Kidney (tissue), 13 donors: ENCODE measurements at regions not wholly inside any gene's neighbourhood (a gene's known extent, or its start where the extent isn't known, plus 50 kb on each side); places are given as distances from the start of the nearest gene placed in this dataset.

Source experiments
- DNase-seq, 5 donors: peaks; one replicate each; pipeline ENCODE4 v3.0.0-alpha.2; 2013 to 2020
- FAIRE-seq: peaks from 2 replicates; lab custom pipeline; 2012; peaks lifted over from hg19 to GRCh38; lab: Jason Lieb, UNC
- H3K27ac ChIP-seq, 2 donors: one replicate each; pipeline ENCODE4 v1.7.0; 2013; ENCODE audit warnings: low read depth in 2 of 2, low read length in 2 of 2, inconsistent platforms in 1 of 2
- H3K27me3 ChIP-seq: one replicate; pipeline ENCODE4 v1.7.1; 2013; ENCODE audit warnings: low read length, inconsistent platforms; ENCODE audit not compliant: control insufficient read depth, insufficient read depth
- H3K36me3 ChIP-seq, 3 donors: one replicate each; pipeline versions ENCODE4 v1.7.0 to v1.7.1; 2013; ENCODE audit warnings: low read length in 3 of 3, control low read depth in 1 of 3, inconsistent platforms in 1 of 3; ENCODE audit not compliant: insufficient read depth in 3 of 3, control insufficient read depth in 2 of 3
- H3K4me1 ChIP-seq, 3 donors: one replicate each; pipeline versions ENCODE4 v1.7.0 to v1.7.1; 2013; ENCODE audit warnings: low read length in 3 of 3, inconsistent platforms in 1 of 3, low read depth in 1 of 3; ENCODE audit not compliant: control insufficient read depth in 2 of 3, insufficient read depth in 2 of 3
- H3K4me3 ChIP-seq, 3 donors: one replicate each; pipeline versions ENCODE4 v1.7.0 to v1.8.1; 2013; ENCODE audit warnings: low read length in 3 of 3, control low read depth in 1 of 3, inconsistent platforms in 1 of 3
- H3K9ac ChIP-seq, 3 donors: one replicate each; pipeline versions ENCODE4 v1.7.0 to v1.7.1; 2013; ENCODE audit warnings: low read length in 3 of 3, control low read depth in 1 of 3, inconsistent platforms in 1 of 3
- H3K9me3 ChIP-seq, 3 donors: one replicate each; pipeline versions ENCODE4 v1.7.0 to v1.7.1; 2013; ENCODE audit warnings: low read length in 3 of 3, control low read depth in 1 of 3, inconsistent platforms in 1 of 3; ENCODE audit not compliant: control insufficient read depth in 2 of 3, insufficient read depth in 1 of 3
- intact Hi-C: fragments of 100-400 bp; cut with DNase I; formaldehyde crosslinking; loops from one replicate; pipeline ENCODE4 v1.11.1; 2022
- TF ChIP-seq, protein P1 (sequence below): IDR thresholded peaks from 3 replicates; pipeline ENCODE4 v1.5.1; 2012; ENCODE audit warnings: mild to moderate bottlenecking, moderate library complexity, borderline replicate concordance; ENCODE audit not compliant: insufficient read depth; ENCODE audit errors: extremely low read depth
- donor health status: control.
- donor health status: control.
- donor health status: control.
- donor health status: control.
- donor health status: control.
- donor health status: DM: yes; HTN: yes; CAD: no.
- donor health status: Normal renal cell carcinoma (clear cell type).

DNA sequence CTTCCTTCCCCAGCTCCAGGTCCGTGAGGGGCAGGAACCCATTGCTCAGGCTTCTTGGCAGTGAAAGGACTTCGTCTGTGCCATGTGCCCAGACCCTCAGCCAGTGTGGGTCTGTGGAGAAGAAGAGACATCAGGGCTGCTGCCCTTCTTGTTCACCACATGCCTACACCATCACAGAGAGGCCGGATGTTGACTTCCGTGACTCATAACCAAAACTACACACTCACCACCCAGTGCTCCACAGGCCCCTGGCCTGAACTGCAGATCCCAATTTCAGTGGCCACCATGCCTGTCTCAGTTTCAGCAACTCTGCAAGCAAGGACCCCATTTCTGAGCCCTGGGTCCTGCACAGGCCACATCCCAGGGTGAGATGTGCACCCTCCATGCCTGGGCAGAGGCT, 332.6 kb upstream of the SALL3 start:
- FAIRE-seq (no peak), DNase-seq (no peak)
- TF ChIP-seq, protein P1, sequence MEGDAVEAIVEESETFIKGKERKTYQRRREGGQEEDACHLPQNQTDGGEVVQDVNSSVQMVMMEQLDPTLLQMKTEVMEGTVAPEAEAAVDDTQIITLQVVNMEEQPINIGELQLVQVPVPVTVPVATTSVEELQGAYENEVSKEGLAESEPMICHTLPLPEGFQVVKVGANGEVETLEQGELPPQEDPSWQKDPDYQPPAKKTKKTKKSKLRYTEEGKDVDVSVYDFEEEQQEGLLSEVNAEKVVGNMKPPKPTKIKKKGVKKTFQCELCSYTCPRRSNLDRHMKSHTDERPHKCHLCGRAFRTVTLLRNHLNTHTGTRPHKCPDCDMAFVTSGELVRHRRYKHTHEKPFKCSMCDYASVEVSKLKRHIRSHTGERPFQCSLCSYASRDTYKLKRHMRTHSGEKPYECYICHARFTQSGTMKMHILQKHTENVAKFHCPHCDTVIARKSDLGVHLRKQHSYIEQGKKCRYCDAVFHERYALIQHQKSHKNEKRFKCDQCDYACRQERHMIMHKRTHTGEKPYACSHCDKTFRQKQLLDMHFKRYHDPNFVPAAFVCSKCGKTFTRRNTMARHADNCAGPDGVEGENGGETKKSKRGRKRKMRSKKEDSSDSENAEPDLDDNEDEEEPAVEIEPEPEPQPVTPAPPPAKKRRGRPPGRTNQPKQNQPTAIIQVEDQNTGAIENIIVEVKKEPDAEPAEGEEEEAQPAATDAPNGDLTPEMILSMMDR = no peak
- Histone ChIP-seq H3K9me3 (no peaks in the 10 kb centered on the region), H3K4me3 (no peak overlapping the region), H3K9ac (no peak overlapping the region), H3K4me1 (no peaks in the 10 kb centered on the region), H3K27me3 (no peaks in the 10 kb centered on the region), H3K36me3 (no peaks in the 10 kb centered on the region), H3K27ac (no peak overlapping the region)
- intact Hi-C loops = no loop called here

DNA sequence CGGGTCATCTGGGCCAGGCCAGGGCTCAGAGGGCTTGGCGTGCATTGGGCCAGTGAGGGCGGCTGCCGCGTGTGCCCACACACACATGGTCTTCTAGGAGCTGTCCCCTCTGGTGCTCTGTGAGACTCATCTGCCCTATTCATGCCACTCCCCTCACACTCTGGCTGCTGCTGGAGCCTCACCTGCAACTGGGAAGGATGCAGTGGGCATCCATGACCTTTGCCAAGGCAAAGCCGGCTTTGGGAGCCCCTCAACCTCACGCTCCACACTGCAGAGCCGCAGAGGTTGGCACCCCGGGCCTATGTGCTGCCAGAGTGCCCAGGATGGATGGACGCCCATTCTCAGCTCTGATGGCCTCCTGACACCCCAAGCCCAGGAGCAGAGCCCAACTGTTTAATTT, 330.2 kb upstream of the SALL3 start:
- H3K4me1 ChIP-seq = no peaks in the 10 kb centered on the region
- no peak overlapping the region for H3K4me3 ChIP-seq
- H3K9ac ChIP-seq = no peak overlapping the region
- FAIRE-seq (no peak), DNase-seq (no peak)
- H3K27me3 ChIP-seq = no peaks in the 10 kb centered on the region
- no peaks in the 10 kb centered on the region for H3K36me3 ChIP-seq
- H3K27ac ChIP-seq = no peak overlapping the region
- TF ChIP-seq, protein P1 = no peak
- peaks cover 0 to 4% (median 0%) of the 10 kb centered on the region in 3 donors for H3K9me3 ChIP-seq
- intact Hi-C loops = no loop called here

DNA sequence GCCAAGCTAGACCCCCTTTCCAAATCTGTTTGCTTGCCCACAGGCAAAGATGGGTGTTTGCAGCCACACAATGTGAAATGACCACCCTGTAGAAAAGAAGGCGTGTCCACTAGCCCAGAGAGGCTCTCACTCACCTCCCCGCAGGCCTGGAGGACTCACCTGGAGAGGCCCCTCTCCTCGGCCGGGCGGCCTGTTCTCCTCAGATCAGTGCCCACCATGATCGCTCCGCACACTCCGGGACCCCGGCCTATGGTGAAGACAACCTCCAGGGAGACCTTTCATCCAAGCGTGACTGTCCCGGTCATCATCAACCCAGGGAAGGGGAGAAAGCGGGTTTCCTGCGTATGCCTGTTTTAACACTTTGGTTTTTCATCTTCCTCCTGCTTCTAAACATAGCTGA, 328.7 kb upstream of the SALL3 start:
- Histone ChIP-seq H3K27ac (no peak overlapping the region), H3K9ac (no peak overlapping the region), H3K36me3 (no peaks in the 10 kb centered on the region), H3K4me1 (no peaks in the 10 kb centered on the region), H3K9me3 (peaks cover 0 to 4% (median 0%) of the 10 kb centered on the region in 3 donors), H3K27me3 (no peaks in the 10 kb centered on the region), H3K4me3 (no peak overlapping the region)
- TF ChIP-seq, protein P1 = no peak
- no peak for DNase-seq
- intact Hi-C loops = no loop called here
- no peak for FAIRE-seq

DNA sequence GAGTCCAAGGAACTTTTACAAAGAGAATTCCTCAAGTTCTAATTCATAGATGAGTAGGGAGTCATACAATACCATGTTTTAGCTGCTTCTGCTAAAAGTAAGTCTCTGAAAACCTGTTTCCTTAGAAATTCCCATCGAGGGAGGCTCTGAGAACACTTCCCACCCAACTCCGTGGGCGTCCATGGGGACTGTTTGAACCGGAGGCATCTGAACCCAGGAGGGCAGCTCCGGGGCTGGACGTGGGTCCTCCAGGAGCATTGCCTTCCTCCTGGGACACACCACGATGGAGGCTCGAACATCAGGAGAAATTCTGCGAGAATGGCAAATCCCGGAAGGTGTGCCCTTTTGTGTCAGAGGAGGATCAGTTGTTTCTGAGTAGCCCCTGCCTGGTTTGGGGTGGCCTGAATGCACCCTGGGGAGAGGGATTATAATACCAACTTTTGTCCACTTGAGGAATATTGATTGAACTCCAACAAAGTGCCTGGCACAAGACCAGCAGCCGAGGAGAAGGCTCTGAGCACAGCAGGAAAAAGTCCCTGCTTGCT, 327.5 kb upstream of the SALL3 start:
- Histone ChIP-seq H3K36me3 (no peaks in the 10 kb centered on the region), H3K9me3 (peaks cover 0 to 4% (median 0%) of the 10 kb centered on the region in 3 donors), H3K4me1 (no peaks in the 10 kb centered on the region), H3K27me3 (no peaks in the 10 kb centered on the region), H3K27ac (no peak overlapping the region), H3K4me3 (no peak overlapping the region), H3K9ac (no peak overlapping the region)
- TF ChIP-seq, protein P1 = no peak
- DNase-seq = no peak
- intact Hi-C loops = no loop called here
- no peak for FAIRE-seq
